WTC11 (cell line): ENCODE measurements at regions not wholly inside any gene's neighbourhood (a gene's known extent, or its start where the extent isn't known, plus 50 kb on each side); places are given as distances from the start of the nearest gene placed in this dataset.

Source experiments
- NR2C2 ChIP-seq: sonication (generic); formaldehyde crosslinking; IDR thresholded peaks from 2 replicates; pipeline ENCODE4 v1.8.0; 2022; ENCODE audit warnings: mild to moderate bottlenecking, missing genetic modification reagents
- ZNF121 ChIP-seq: sonication (generic); formaldehyde crosslinking; IDR thresholded peaks from 2 replicates; pipeline ENCODE4 v1.8.0; 2023; ENCODE audit warnings: missing genetic modification reagents
- TF ChIP-seq, protein P1 (sequence below): fragments of 250-450 bp; sonication (Bioruptor Pico); IDR thresholded peaks from 2 replicates; pipeline ENCODE4 v1.9.0; 2021; ENCODE audit warnings: mild to moderate bottlenecking
- TF ChIP-seq, protein P2 (sequence below): sonication (generic); formaldehyde crosslinking; IDR thresholded peaks from 2 replicates; pipeline ENCODE4 v1.8.1; 2022; ENCODE audit warnings: mild to moderate bottlenecking, missing genetic modification reagents, moderate library complexity, borderline replicate concordance
- TF ChIP-seq, protein P3 (sequence below): fragments of 200-600 bp; IDR thresholded peaks from 2 replicates; pipeline ENCODE4 v1.8.0; 2022; ENCODE audit warnings: antibody characterized with exemption
- TF ChIP-seq, protein P4 (sequence below): sonication (generic); formaldehyde crosslinking; IDR thresholded peaks from 2 replicates; pipeline ENCODE4 v1.8.1; 2022; ENCODE audit warnings: low read depth, mild to moderate bottlenecking, moderate library complexity, missing genetic modification reagents, borderline replicate concordance
- TF ChIP-seq, protein P5 (sequence below): sonication (generic); formaldehyde crosslinking; IDR thresholded peaks from 2 replicates; pipeline ENCODE4 v1.8.0; 2022; ENCODE audit warnings: missing genetic modification reagents

DNA sequence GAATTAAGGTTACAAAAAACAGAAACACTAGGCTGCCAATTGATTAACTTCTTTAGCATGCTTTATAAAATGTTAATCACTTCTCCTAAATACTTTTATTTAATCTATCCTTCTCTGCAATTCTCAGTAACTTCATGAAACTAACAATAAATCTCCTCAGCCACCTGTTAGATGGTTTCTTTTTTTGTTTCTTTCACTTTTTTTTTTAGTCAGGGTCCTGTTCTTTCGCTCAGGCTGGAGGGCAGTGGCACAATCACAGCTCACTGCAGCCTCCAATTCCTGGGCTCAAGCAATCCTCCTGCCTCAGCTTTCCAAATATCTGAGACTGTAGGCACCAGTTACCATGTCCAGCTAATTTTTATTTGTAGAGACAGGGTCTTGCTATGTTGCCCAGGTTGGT lies 213.4 kb upstream of the STK17B start:
- no peak for TF ChIP-seq NR2C2 (CRISPR knock-in tag)
- TF ChIP-seq, protein P1, sequence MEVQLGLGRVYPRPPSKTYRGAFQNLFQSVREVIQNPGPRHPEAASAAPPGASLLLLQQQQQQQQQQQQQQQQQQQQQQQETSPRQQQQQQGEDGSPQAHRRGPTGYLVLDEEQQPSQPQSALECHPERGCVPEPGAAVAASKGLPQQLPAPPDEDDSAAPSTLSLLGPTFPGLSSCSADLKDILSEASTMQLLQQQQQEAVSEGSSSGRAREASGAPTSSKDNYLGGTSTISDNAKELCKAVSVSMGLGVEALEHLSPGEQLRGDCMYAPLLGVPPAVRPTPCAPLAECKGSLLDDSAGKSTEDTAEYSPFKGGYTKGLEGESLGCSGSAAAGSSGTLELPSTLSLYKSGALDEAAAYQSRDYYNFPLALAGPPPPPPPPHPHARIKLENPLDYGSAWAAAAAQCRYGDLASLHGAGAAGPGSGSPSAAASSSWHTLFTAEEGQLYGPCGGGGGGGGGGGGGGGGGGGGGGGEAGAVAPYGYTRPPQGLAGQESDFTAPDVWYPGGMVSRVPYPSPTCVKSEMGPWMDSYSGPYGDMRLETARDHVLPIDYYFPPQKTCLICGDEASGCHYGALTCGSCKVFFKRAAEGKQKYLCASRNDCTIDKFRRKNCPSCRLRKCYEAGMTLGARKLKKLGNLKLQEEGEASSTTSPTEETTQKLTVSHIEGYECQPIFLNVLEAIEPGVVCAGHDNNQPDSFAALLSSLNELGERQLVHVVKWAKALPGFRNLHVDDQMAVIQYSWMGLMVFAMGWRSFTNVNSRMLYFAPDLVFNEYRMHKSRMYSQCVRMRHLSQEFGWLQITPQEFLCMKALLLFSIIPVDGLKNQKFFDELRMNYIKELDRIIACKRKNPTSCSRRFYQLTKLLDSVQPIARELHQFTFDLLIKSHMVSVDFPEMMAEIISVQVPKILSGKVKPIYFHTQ (CRISPR knock-in tag) = no peak
- TF ChIP-seq, protein P2, sequence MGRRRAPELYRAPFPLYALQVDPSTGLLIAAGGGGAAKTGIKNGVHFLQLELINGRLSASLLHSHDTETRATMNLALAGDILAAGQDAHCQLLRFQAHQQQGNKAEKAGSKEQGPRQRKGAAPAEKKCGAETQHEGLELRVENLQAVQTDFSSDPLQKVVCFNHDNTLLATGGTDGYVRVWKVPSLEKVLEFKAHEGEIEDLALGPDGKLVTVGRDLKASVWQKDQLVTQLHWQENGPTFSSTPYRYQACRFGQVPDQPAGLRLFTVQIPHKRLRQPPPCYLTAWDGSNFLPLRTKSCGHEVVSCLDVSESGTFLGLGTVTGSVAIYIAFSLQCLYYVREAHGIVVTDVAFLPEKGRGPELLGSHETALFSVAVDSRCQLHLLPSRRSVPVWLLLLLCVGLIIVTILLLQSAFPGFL (CRISPR knock-in tag) = no peak
- no peak for TF ChIP-seq ZNF121
- TF ChIP-seq, protein P3, sequence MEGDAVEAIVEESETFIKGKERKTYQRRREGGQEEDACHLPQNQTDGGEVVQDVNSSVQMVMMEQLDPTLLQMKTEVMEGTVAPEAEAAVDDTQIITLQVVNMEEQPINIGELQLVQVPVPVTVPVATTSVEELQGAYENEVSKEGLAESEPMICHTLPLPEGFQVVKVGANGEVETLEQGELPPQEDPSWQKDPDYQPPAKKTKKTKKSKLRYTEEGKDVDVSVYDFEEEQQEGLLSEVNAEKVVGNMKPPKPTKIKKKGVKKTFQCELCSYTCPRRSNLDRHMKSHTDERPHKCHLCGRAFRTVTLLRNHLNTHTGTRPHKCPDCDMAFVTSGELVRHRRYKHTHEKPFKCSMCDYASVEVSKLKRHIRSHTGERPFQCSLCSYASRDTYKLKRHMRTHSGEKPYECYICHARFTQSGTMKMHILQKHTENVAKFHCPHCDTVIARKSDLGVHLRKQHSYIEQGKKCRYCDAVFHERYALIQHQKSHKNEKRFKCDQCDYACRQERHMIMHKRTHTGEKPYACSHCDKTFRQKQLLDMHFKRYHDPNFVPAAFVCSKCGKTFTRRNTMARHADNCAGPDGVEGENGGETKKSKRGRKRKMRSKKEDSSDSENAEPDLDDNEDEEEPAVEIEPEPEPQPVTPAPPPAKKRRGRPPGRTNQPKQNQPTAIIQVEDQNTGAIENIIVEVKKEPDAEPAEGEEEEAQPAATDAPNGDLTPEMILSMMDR = no peak
- TF ChIP-seq, protein P4, sequence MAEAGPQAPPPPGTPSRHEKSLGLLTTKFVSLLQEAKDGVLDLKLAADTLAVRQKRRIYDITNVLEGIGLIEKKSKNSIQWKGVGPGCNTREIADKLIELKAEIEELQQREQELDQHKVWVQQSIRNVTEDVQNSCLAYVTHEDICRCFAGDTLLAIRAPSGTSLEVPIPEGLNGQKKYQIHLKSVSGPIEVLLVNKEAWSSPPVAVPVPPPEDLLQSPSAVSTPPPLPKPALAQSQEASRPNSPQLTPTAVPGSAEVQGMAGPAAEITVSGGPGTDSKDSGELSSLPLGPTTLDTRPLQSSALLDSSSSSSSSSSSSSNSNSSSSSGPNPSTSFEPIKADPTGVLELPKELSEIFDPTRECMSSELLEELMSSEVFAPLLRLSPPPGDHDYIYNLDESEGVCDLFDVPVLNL (CRISPR knock-in tag) = no peak
- TF ChIP-seq, protein P5, sequence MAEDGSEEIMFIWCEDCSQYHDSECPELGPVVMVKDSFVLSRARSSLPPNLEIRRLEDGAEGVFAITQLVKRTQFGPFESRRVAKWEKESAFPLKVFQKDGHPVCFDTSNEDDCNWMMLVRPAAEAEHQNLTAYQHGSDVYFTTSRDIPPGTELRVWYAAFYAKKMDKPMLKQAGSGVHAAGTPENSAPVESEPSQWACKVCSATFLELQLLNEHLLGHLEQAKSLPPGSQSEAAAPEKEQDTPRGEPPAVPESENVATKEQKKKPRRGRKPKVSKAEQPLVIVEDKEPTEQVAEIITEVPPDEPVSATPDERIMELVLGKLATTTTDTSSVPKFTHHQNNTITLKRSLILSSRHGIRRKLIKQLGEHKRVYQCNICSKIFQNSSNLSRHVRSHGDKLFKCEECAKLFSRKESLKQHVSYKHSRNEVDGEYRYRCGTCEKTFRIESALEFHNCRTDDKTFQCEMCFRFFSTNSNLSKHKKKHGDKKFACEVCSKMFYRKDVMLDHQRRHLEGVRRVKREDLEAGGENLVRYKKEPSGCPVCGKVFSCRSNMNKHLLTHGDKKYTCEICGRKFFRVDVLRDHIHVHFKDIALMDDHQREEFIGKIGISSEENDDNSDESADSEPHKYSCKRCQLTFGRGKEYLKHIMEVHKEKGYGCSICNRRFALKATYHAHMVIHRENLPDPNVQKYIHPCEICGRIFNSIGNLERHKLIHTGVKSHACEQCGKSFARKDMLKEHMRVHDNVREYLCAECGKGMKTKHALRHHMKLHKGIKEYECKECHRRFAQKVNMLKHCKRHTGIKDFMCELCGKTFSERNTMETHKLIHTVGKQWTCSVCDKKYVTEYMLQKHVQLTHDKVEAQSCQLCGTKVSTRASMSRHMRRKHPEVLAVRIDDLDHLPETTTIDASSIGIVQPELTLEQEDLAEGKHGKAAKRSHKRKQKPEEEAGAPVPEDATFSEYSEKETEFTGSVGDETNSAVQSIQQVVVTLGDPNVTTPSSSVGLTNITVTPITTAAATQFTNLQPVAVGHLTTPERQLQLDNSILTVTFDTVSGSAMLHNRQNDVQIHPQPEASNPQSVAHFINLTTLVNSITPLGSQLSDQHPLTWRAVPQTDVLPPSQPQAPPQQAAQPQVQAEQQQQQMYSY = no peak
